ENCODE measurements at regions not wholly inside any gene's neighbourhood (a gene's known extent, or its start where the extent isn't known, plus 50 kb on each side); places are given as distances from the start of the nearest gene placed in this dataset.
"Not testable (repeated sequence)": the region's sequence is repeated elsewhere in the genome, so short reads cannot be mapped to it uniquely, and the experiment has no call there.

- H3K4me3 ChIP-seq: no peak overlapping the region
- H3K4me1 ChIP-seq: peaks cover 0 to 13% (median 5%) of the 10 kb centered on the region in 4 donors
- no peaks in the 10 kb centered on the region for H3K36me3 ChIP-seq
- 58% methylated on average over 1 of the region's 1 CpG for WGBS
- no peak overlapping the region for H3K27ac ChIP-seq (replicated peaks in 1 of 4)
- TF ChIP-seq POLR2AphosphoS5 (IDR thresholded peaks at IDR 0.05): no peak
- no peak for TF ChIP-seq EP300 (IDR thresholded peaks at IDR 0.05)
- no peak for TF ChIP-seq POLR2A (IDR thresholded peaks at IDR 0.05; ENCODE audit: low read depth)
- no peak for TF ChIP-seq CTCF (IDR thresholded peaks at IDR 0.05)
- no peaks in the 10 kb centered on the region for H3K9me3 ChIP-seq
- intact Hi-C loops (cut with DNase I): no loop called here
- peaks cover 0 to 43% (median 0%) of the 10 kb centered on the region in 4 donors for H3K27me3 ChIP-seq
- no peak for DNase-seq (ENCODE audit: extremely low spot score)
These were observed 758.3 kb upstream of the DEFB115 start for GRCh38 chr20:30499123-30499522.

- peaks cover 0 to 49% (median 0%) of the 10 kb centered on the region in 4 donors for H3K27me3 ChIP-seq
- 27% methylated on average over 26 of the region's 26 CpGs for WGBS
- H3K4me1 ChIP-seq: peaks cover 0 to 13% (median 5%) of the 10 kb centered on the region in 4 donors
- H3K9me3 ChIP-seq; H3K27ac ChIP-seq (replicated peaks in 1 of 4); DNase-seq (ENCODE audit: extremely low spot score); H3K4me3 ChIP-seq; intact Hi-C loops (cut with DNase I); H3K36me3 ChIP-seq: not testable (repeated sequence)
These were observed 757.6 kb upstream of the DEFB115 start for GRCh38 chr20:30499716-30500446.

GRCh38 chr20:30500447-30500820, 757.0 kb upstream of the DEFB115 start:
- intact Hi-C loops (cut with DNase I); H3K9me3 ChIP-seq; H3K36me3 ChIP-seq; H3K27ac ChIP-seq (replicated peaks in 1 of 4); H3K4me3 ChIP-seq: not testable (repeated sequence)
- peaks cover 0 to 49% (median 0%) of the 10 kb centered on the region in 4 donors for H3K27me3 ChIP-seq
- H3K4me1 ChIP-seq: peaks cover 0 to 13% (median 5%) of the 10 kb centered on the region in 4 donors
- TF ChIP-seq CTCF (IDR thresholded peaks at IDR 0.05): peak; percentile 29 to 57 (median 43)
- 15% methylated on average over 11 of the region's 11 CpGs for WGBS
- peak; percentile 74 for DNase-seq (ENCODE audit: extremely low spot score)

GRCh38 chr20:30500829-30501440, 756.5 kb upstream of the DEFB115 start:
- peak; percentile 90 for DNase-seq (ENCODE audit: extremely low spot score)
- WGBS: 78% methylated on average over 23 of the region's 23 CpGs

More at GRCh38 chr20:30500829-30501440, 756.5 kb upstream of the DEFB115 start:
- Histone ChIP-seq H3K4me1 (peaks cover 0 to 13% (median 5%) of the 10 kb centered on the region in 4 donors), H3K27me3 (peaks cover 0 to 49% (median 0%) of the 10 kb centered on the region in 4 donors), H3K27ac (replicated peaks in 1 of 4) (no peak overlapping the region), H3K4me3 (no peak overlapping the region), H3K9me3 (no peaks in the 10 kb centered on the region), H3K36me3 (no peaks in the 10 kb centered on the region)
- intact Hi-C loops (cut with DNase I): no loop called here
- TF ChIP-seq POLR2AphosphoS5 (IDR thresholded peaks at IDR 0.05): no peak
- no peak for TF ChIP-seq EP300 (IDR thresholded peaks at IDR 0.05)
- no peak for TF ChIP-seq CTCF (IDR thresholded peaks at IDR 0.05)
- no peak for TF ChIP-seq POLR2A (IDR thresholded peaks at IDR 0.05; ENCODE audit: low read depth)
